ENCODE measurements at regions not wholly inside any gene's neighbourhood (a gene's known extent, or its start where the extent isn't known, plus 50 kb on each side); places are given as distances from the start of the nearest gene placed in this dataset.

DNA sequence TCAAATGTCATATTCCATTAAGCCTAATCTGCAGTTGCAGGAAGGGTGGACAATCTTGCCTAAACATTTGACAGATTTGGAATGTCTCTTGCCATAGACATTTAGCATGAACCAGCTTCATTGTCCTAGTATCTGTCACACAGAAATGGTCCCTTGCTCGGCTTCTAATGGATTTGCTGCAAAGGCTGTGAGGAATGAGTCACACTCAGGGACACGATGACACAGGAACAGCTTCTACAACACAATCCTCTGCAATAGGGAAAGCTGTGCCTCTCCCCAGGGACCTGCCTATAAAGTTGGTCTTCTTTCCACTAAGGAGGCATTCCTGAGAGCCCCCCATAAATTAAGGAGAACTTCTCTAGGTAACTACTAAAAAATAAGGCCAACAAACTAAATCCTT, 155.1 kb upstream of the L3MBTL4 start:
- TF ChIP-seq RAD21 (IDR thresholded peaks at IDR 0.05; ENCODE audit: low read depth) (no peak), TCF12 (IDR thresholded peaks at IDR 0.05; ENCODE audit: low read depth) (no peak), FOXM1 (IDR thresholded peaks at IDR 0.05; ENCODE audit: borderline replicate concordance, low read depth) (no peak), CREB1 (IDR thresholded peaks at IDR 0.05; ENCODE audit: low read depth) (no peak), TAF1 (IDR thresholded peaks at IDR 0.05; ENCODE audit: low read depth) (no peak), EP300 (IDR thresholded peaks at IDR 0.05; ENCODE audit: borderline replicate concordance) (no peak), REST (IDR thresholded peaks at IDR 0.05; ENCODE audit: low read depth) (no peak), YY1 (IDR thresholded peaks at IDR 0.05; ENCODE audit: low read depth) (no peak), CEBPB (IDR thresholded peaks at IDR 0.05) (no peak), MAX (IDR thresholded peaks at IDR 0.05) (no peak), EGR1 (IDR thresholded peaks at IDR 0.05) (no peak), ZBTB7A (IDR thresholded peaks at IDR 0.05; ENCODE audit: low read depth) (no peak)

Data from Ishikawa (cell line).